IPS-18a (cell line): ENCODE measurements at regions not wholly inside any gene's neighbourhood (a gene's known extent, or its start where the extent isn't known, plus 50 kb on each side); places are given as distances from the start of the nearest gene placed in this dataset.

Experiments used
- H3K27ac ChIP-seq: one replicate; pipeline ENCODE4 v1.5.1; 2013; ENCODE audit warnings: low read length
- H3K27me3 ChIP-seq: one replicate; pipeline ENCODE4 v1.6.1; 2013; ENCODE audit warnings: mild to moderate bottlenecking, low read length; ENCODE audit not compliant: control insufficient read depth, insufficient read depth
- H3K36me3 ChIP-seq: one replicate; pipeline ENCODE4 v1.6.1; 2013; ENCODE audit warnings: low read depth, low read length; ENCODE audit not compliant: control insufficient read depth
- H3K4me1 ChIP-seq: one replicate; pipeline ENCODE4 v1.6.1; 2013; ENCODE audit warnings: low read depth, low read length; ENCODE audit not compliant: control insufficient read depth
- H3K4me3 ChIP-seq: one replicate; pipeline ENCODE4 v1.5.1; 2013; ENCODE audit warnings: low read length
- H3K9ac ChIP-seq: one replicate; pipeline ENCODE4 v1.6.1; 2013; ENCODE audit warnings: mild to moderate bottlenecking, low read length, moderate library complexity
- H3K9me3 ChIP-seq: one replicate; pipeline ENCODE4 v1.6.1; 2013; ENCODE audit warnings: low read depth, low read length; ENCODE audit not compliant: control insufficient read depth

- Histone ChIP-seq H3K9ac (no peak overlapping the region), H3K4me1 (no peaks in the 10 kb centered on the region), H3K36me3 (no peaks in the 10 kb centered on the region), H3K27me3 (no peaks in the 10 kb centered on the region), H3K27ac (no peak overlapping the region), H3K9me3 (no peaks in the 10 kb centered on the region), H3K4me3 (no peak overlapping the region)
These were observed 136.0 kb upstream of the OSMR start for GRCh38 chr5:38709678-38710306.

GRCh38 chr5:38710627-38711026 lies 135.2 kb upstream of the OSMR start:
- Histone ChIP-seq H3K4me3 (no peak overlapping the region), H3K27me3 (no peaks in the 10 kb centered on the region), H3K9me3 (no peaks in the 10 kb centered on the region), H3K36me3 (no peaks in the 10 kb centered on the region), H3K27ac (no peak overlapping the region), H3K4me1 (no peaks in the 10 kb centered on the region), H3K9ac (no peak overlapping the region)

GRCh38 chr5:38712391-38712790 lies 133.4 kb upstream of the OSMR start:
- Histone ChIP-seq H3K9ac (no peak overlapping the region), H3K4me1 (no peaks in the 10 kb centered on the region), H3K4me3 (no peak overlapping the region), H3K27me3 (no peaks in the 10 kb centered on the region), H3K27ac (no peak overlapping the region), H3K9me3 (no peaks in the 10 kb centered on the region), H3K36me3 (no peaks in the 10 kb centered on the region)

- Histone ChIP-seq H3K9me3 (no peaks in the 10 kb centered on the region), H3K36me3 (no peaks in the 10 kb centered on the region)
These were observed 131.6 kb upstream of the OSMR start for GRCh38 chr5:38714240-38714639.

GRCh38 chr5:38714703-38715355 lies 131.0 kb upstream of the OSMR start:
- Histone ChIP-seq H3K4me3 (no peak overlapping the region), H3K4me1 (no peaks in the 10 kb centered on the region), H3K27me3 (no peaks in the 10 kb centered on the region), H3K36me3 (no peaks in the 10 kb centered on the region), H3K9ac (no peak overlapping the region), H3K9me3 (no peaks in the 10 kb centered on the region), H3K27ac (no peak overlapping the region)

More at GRCh38 chr5:38714240-38714639, 131.6 kb upstream of the OSMR start:
- Histone ChIP-seq H3K27ac (no peak overlapping the region), H3K9ac (no peak overlapping the region), H3K4me3 (no peak overlapping the region), H3K27me3 (no peaks in the 10 kb centered on the region), H3K4me1 (no peaks in the 10 kb centered on the region)

- Histone ChIP-seq H3K9ac (no peak overlapping the region), H3K4me1 (no peaks in the 10 kb centered on the region), H3K36me3 (no peaks in the 10 kb centered on the region), H3K9me3 (no peaks in the 10 kb centered on the region), H3K27me3 (no peaks in the 10 kb centered on the region), H3K4me3 (no peak overlapping the region), H3K27ac (no peak overlapping the region)
These were observed 130.1 kb upstream of the OSMR start for GRCh38 chr5:38715696-38716095.

GRCh38 chr5:38716516-38716915 lies 129.3 kb upstream of the OSMR start:
- Histone ChIP-seq H3K9me3 (no peaks in the 10 kb centered on the region), H3K27ac (no peak overlapping the region), H3K4me3 (no peak overlapping the region), H3K36me3 (no peaks in the 10 kb centered on the region), H3K9ac (no peak overlapping the region), H3K27me3 (no peaks in the 10 kb centered on the region), H3K4me1 (no peaks in the 10 kb centered on the region)

- peaks cover 3% of the 10 kb centered on the region for H3K4me1 ChIP-seq
- no peaks in the 10 kb centered on the region for H3K36me3 ChIP-seq
- no peak overlapping the region for H3K9ac ChIP-seq
- H3K4me3 ChIP-seq: no peak overlapping the region
- H3K27ac ChIP-seq: no peak overlapping the region
- H3K27me3 ChIP-seq: no peaks in the 10 kb centered on the region
- no peaks in the 10 kb centered on the region for H3K9me3 ChIP-seq
These were observed 126.9 kb upstream of the OSMR start for GRCh38 chr5:38718771-38719391.

- H3K27me3 ChIP-seq: no peaks in the 10 kb centered on the region
- no peak overlapping the region for H3K4me3 ChIP-seq
- H3K4me1 ChIP-seq: peaks cover 8% of the 10 kb centered on the region
- no peak overlapping the region for H3K27ac ChIP-seq
- H3K36me3 ChIP-seq: no peaks in the 10 kb centered on the region
- no peak overlapping the region for H3K9ac ChIP-seq
- H3K9me3 ChIP-seq: no peaks in the 10 kb centered on the region
These were observed 126.4 kb upstream of the OSMR start for GRCh38 chr5:38719403-38719802.

GRCh38 chr5:38719916-38720315 lies 125.9 kb upstream of the OSMR start:
- peaks cover 10% of the 10 kb centered on the region for H3K4me1 ChIP-seq
- no peaks in the 10 kb centered on the region for H3K36me3 ChIP-seq
- no peaks in the 10 kb centered on the region for H3K9me3 ChIP-seq
- no peak overlapping the region for H3K9ac ChIP-seq
- no peak overlapping the region for H3K4me3 ChIP-seq
- no peaks in the 10 kb centered on the region for H3K27me3 ChIP-seq
- H3K27ac ChIP-seq: no peak overlapping the region

GRCh38 chr5:38720554-38721361 lies 125.1 kb upstream of the OSMR start:
- Histone ChIP-seq H3K4me3 (no peak overlapping the region), H3K27ac (no peak overlapping the region), H3K9ac (no peak overlapping the region), H3K36me3 (no peaks in the 10 kb centered on the region), H3K27me3 (no peaks in the 10 kb centered on the region), H3K4me1 (peaks cover 10% of the 10 kb centered on the region), H3K9me3 (no peaks in the 10 kb centered on the region)
